ENCODE measurements at regions not wholly inside any gene's neighbourhood (a gene's known extent, or its start where the extent isn't known, plus 50 kb on each side); places are given as distances from the start of the nearest gene placed in this dataset.

- no peak for DNase-seq (ENCODE audit: low read depth in 1 of 2, low spot score in 1 of 2)
Observed at GRCh38 chr9:91039835-91040140, 238.2 kb downstream of the SYK start.

DNA sequence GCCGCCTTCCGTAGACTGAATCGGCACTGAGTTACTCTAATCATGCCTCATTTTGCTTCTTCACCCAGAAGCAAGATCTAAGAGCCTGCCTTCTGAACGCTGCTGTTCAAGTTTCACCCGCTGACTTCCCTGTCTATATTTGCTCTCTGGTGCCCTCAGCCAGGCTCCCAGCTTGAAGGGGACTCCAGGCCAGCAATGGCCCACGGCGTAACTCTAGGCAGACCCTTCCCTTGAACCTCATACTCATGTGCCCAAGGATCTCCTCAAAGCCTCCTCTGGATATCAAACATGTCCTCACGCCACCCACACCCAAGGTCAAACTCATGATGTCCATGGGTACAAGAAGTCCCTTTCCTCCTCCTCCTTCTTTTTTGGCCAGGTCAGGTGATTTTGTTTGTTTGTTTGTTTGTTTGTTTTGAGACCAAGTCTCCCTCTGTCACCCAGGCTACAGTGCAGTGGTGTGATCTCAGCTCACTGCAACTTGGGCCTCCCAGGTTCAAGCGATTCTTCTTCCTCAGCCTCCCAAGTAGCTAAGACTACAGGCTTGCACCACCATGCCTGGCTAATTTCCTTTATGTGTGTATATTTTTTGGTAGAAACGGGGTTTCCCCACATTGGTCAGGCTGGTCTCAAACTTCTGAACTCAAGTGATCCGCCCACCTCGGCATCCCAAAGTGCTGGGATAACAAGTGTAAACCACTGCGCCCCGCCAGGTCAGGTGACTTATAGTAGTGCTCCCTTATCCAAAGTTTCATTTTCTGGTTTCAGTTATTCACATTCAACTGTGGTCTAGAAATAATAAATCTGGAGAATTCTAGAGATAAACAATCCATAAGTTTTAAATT is 239.0 kb downstream of the SYK start:
- DNase-seq (ENCODE audit: low read depth in 1 of 2, low spot score in 1 of 2) = no peak

GRCh38 chr9:91042024-91042423 is 240.4 kb downstream of the SYK start:
- no peak for DNase-seq (ENCODE audit: low read depth in 1 of 2, low spot score in 1 of 2)

DNA sequence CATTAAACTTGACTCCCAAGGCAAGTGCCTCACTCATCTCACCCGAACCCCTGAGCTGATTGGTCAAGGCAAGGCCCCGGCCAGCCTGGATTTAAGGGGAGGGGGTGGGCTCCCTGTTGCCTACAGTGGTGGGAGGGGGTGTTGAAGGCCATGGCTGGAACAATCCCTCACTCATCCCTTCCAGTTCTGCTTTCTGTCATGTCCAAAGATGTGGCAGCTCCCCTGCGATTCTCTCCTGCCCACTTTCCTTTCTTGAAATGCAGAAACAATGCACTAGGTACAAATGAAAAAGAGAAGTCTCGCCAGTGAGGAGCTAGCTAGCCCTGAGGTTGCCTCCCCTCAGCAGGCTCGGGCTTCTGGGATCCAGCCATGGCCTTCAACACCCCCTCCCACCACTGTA is 240.9 kb downstream of the SYK start:
- no peak for DNase-seq (ENCODE audit: low read depth in 1 of 2, low spot score in 1 of 2)

DNA sequence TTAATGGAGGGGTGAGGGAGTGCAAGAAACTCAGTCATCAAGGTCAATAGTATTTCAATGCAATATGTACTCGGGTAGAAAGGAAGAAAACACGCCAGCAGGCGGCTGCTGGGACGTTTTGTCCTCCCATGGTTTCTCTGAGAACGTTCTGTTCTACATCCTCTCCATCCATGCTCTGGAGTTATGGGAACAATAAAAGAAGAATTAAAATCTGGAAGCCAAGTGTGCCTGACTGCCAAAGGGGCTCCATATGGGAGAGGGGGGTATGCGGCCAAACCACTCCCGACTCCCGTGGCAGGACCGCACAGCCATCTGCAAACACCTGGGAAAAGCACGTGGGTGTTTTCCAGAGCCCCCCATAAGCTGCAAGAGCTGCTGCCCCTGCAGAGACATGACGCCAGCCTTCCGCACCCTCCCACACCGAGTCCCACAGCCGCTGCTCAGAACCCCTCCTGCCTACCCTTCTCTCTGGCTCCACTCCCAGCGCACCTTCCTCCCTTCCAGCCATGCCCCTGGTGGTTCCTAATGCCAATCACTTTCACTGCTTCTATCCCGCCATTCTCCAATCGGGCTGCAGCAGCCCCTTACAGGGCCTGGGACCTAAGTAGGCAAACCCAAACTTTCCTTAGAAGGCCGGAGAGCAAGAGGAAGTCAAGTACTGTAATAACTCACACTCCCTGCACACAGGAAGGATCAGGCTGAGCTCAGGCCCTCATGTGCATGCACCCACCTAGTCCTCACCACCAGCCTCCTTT is 241.6 kb downstream of the SYK start:
- no peak for DNase-seq (ENCODE audit: low read depth in 1 of 2, low spot score in 1 of 2)

DNA sequence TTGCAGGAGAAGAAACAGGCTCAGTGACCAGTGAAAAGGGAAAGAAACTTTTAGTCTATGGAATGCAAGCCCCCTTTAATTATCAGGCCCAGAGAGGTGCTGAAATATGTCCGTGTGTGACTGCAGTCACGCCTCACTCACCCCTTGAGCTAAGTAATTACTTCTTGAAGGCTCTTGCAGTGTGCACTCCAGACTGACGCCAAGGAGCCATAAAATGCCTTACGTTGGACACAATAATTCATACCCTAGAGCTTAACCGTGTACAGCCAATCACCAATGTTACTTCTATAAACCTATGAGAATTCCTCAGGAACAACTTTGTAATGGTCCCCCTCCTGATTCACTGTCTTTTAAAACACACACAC is 242.2 kb downstream of the SYK start:
- no peak for DNase-seq (ENCODE audit: low read depth in 1 of 2, low spot score in 1 of 2)

GRCh38 chr9:91044354-91044753 is 242.7 kb downstream of the SYK start:
- DNase-seq (ENCODE audit: low read depth in 1 of 2, low spot score in 1 of 2) = no peak

- no peak for DNase-seq (ENCODE audit: low read depth in 1 of 2, low spot score in 1 of 2)
Observed at GRCh38 chr9:91045041-91045440, 243.4 kb downstream of the SYK start.

GRCh38 chr9:91047529-91047928 is 245.9 kb downstream of the SYK start:
- DNase-seq (ENCODE audit: low read depth in 1 of 2, low spot score in 1 of 2) = no peak

DNA sequence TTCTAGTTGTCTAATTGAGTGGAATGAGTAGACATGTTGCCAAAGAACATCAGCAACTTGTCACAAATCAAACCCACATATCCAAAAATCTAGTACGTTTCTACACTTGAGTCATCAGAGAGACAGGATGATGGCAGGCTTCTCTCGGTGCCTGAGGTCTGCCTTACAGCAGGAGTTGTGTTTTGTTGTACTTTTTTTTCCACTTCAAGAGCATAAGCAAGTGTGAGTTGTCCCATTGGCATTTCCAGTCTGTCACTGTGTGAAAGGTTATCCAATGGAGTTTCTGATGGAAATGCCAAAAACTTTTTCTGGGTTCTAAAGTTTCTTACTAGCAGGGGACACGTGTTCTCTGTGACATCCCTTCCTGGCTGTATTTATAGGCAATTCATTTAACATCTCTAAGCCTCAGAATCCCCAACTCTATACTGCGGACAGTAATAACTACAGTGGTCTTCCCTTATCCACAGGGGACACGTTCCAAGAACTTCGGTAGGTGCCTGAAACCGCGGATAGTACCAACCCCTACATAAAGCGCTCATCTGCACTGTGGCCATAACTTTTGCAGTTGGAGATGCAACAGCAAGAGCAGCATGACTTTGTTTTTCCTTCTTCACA is 246.5 kb downstream of the SYK start:
- no peak for DNase-seq (ENCODE audit: low read depth in 1 of 2, low spot score in 1 of 2)

DNA sequence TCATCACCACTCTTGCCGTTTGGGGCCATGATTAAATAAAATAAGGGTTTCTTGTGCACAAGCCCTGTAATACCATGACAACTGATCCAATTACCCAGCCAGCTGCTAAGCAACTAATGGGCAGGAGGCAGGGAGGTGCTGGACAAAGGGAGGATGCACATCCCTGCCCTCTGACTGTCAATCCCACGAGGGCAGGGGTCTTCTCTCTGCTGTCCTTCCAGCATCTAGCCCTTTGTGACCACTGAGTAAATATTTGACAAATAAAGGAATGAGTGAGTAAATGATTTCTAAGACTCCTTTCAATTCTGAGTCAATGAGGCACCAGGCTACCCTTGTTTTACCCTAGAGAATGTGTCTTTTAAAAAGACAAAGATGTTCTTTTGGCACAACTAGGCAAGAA is 247.1 kb downstream of the SYK start:
- no peak for DNase-seq (ENCODE audit: low read depth in 1 of 2, low spot score in 1 of 2)

- DNase-seq (ENCODE audit: low read depth in 1 of 2, low spot score in 1 of 2) = no peak
Observed at GRCh38 chr9:91053824-91054223, 252.2 kb downstream of the SYK start.

DNA sequence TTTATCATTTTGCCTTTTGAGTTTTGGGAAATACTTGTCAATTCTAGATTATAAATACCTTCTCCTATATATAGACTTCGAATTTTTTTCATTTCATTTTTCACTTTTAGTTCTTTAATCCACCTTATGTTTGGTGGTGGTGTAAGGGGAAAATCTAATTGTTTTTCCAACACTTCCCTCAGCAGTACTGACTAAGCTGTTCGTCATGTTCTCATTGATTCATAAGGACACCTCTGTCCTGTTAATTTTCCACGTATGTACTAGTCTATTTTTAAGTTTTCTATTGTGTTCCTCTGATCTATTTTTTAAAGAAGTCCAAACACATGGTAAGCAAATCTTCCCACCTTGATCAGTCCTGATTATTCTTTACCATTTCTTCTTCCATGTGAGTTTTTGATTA is 254.2 kb downstream of the SYK start:
- DNase-seq (ENCODE audit: low read depth in 1 of 2, low spot score in 1 of 2) = no peak

- DNase-seq (ENCODE audit: low read depth in 1 of 2, low spot score in 1 of 2) = no peak
Observed at GRCh38 chr9:91056486-91056885, 254.9 kb downstream of the SYK start.

DNA sequence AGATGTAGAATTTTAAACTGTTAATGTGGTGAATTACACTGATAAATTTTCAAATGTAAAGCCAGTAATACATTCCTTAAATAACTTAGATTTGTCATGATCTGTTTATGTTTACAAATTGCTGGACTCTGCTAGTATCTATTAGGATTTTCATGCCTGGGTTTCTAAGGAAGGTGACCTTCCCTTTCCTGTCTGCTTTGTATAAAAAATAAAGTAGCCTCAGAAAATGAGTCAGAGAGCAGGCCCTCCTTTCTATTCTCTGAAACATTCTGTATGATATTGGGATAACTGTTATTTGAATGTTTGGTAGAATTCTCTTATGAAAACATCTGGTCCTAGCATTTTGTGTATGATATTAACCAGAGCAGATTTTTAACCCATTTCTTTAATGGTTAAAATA is 255.3 kb downstream of the SYK start:
- DNase-seq (ENCODE audit: low read depth in 1 of 2, low spot score in 1 of 2) = no peak

GRCh38 chr9:91059713-91060112 is 258.1 kb downstream of the SYK start:
- DNase-seq (ENCODE audit: low read depth in 1 of 2, low spot score in 1 of 2) = no peak

DNA sequence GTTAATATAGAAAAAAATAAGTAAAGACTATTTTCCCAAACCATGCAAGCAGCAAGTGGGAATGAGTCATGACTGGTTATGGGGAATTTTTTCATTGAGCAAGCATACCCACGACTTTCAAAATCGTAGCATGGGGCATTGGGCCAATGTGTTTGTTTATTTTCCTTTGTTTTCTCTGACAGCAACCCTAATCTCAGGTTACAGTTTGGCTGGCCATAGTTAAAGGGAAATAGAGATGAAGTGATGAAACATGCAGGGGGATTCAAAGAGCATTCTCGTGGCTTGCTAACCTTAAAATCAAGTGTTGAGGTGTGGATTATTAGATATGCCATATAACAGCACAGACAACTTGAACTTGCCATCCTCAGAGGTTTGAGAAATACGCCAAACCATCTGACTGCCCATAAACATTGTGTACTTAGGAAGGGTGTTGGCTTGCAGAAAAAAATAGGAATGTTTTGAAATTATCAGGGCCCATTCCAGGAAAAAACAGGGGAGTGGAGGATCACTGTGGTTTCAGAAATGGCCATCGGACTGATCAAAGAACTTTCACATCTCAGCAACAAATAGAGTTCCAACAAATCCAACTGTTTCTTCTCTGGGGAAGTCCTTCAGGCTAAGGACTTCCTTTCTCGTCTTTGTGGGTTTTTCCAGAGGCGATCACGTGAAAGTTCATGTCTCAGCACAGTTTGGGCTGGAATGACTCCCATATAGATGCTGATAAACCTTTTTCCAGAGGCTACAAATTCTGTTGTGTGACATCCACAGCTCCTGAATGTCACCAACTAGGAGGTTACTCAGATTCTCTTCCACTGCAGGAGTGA is 259.1 kb downstream of the SYK start:
- no peak for DNase-seq (ENCODE audit: low read depth in 1 of 2, low spot score in 1 of 2)

DNA sequence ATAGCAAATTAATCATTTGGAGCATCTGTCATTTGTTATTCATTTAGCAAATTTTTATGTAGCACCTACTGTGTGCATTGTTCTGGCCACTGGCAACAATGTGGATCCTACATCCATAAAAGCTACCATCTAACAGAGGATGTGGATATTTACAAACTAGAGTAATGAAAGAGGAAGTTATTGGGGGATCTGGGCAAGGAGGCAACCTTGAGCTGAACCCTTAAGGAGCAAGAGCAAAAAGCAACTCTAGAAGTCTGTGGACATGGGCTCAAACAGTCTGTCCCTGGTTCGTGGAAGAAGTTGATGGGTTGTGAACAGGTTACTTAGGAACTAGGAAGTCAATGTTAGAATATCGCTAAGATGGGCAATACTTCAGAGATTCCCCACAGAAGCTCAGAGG is 259.9 kb downstream of the SYK start:
- no peak for DNase-seq (ENCODE audit: low read depth in 1 of 2, low spot score in 1 of 2)

DNA sequence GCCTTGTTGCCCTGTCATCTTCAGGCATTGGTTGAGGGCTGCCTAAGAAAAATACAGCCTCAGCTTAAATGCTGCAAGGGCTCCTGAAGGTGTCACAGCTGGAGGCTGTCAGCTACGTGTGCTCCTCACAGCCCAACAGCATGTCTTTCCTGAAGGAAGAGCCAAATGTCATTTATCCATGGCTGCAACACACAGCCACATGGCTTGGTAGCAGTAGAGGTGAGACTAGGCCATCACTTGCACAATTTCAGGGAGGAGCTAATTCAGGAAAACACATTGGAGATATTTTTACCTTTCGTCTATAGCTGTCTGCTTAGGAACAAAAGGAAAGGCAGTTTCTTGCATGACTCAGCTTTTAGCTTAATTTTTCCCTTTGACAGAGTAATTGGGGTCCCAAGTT is 260.7 kb downstream of the SYK start:
- DNase-seq (ENCODE audit: low read depth in 1 of 2, low spot score in 1 of 2) = no peak

- DNase-seq (ENCODE audit: low read depth in 1 of 2, low spot score in 1 of 2) = no peak
Observed at GRCh38 chr9:91063471-91063870, 261.9 kb downstream of the SYK start.

GRCh38 chr9:91065231-91066041 is 263.8 kb downstream of the SYK start:
- DNase-seq (ENCODE audit: low read depth in 1 of 2, low spot score in 1 of 2) = no peak

Data from activated T-helper 1 cell treated with anti-CD3 and anti-CD28 coated beads, Interleukin-2, amount 50 U/mL, for 16 hours (primary cell).